GM23248 (cell line): ENCODE measurements at regions not wholly inside any gene's neighbourhood (a gene's known extent, or its start where the extent isn't known, plus 50 kb on each side); places are given as distances from the start of the nearest gene placed in this dataset.

Source experiments
- EZH2 ChIP-seq: fragments of 200-600 bp; sonication (generic); IDR thresholded peaks from 2 replicates; pipeline ENCODE4 v1.6.1; 2018; ENCODE audit warnings: antibody characterized with exemption, mild to moderate bottlenecking; ENCODE audit not compliant: insufficient read depth, poor library complexity, severe bottlenecking
- EZH2phosphoT487 ChIP-seq: fragments of 200-600 bp; sonication (generic); IDR thresholded peaks from 2 replicates; pipeline ENCODE4 v1.6.1; 2018; ENCODE audit warnings: antibody characterized with exemption, moderate library complexity, mild to moderate bottlenecking, low read depth; ENCODE audit not compliant: insufficient read depth

DNA sequence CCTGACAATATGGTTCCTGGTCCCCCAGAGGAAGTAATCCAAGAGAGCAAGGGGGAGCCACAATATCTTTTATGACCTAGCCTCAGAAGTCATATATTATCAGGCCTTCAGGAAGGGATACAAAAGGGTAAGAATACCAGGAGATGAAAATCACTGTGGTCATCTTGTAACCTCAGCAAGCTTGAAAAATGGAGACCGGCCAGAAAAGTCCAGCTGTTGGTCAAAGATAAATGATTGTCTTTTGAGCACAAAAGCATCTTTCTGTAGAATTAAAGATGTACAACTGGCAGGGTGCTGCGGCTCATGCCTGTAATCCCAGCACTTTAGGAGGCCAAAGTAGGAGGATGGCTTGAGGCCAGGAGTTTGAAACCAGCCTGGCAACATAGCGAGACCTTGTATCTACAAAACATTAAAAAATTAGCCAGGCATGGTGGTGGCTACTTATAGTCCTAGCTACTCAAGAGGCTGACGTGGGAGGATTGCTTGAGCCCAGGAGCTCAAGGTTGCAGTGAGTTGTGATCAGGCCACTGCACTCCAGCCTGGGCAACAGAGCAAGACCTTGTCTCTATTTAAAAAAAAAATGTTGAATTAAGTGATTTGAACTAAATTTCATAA is 118.0 kb upstream of the MARCKS start:
- TF ChIP-seq EZH2 (no peak), EZH2phosphoT487 (no peak)
